NB4 (cell line): ENCODE measurements at regions not wholly inside any gene's neighbourhood (a gene's known extent, or its start where the extent isn't known, plus 50 kb on each side); places are given as distances from the start of the nearest gene placed in this dataset.
"Not testable (repeated sequence)": the region's sequence is repeated elsewhere in the genome, so short reads cannot be mapped to it uniquely, and the experiment has no call there.

Source experiments
- DNase-seq: peaks from one replicate; pipeline ENCODE4 v3.0.0; 2010; ENCODE audit warnings: low read depth
- H3K4me3 ChIP-seq: one replicate; pipeline ENCODE4 v1.5.1; 2011; ENCODE audit warnings: mild to moderate bottlenecking, low read depth, low read length, moderate library complexity
- CTCF ChIP-seq: IDR thresholded peaks from one replicate; pipeline ENCODE4 v1.5.1; 2012; ENCODE audit warnings: low read depth, low read length
- MAX ChIP-seq: IDR thresholded peaks from 2 replicates; pipeline ENCODE4 v1.6.1; 2011; ENCODE audit warnings: low read depth, low read length
- MYC ChIP-seq: IDR thresholded peaks from 2 replicates; pipeline ENCODE4 v1.6.1; 2011; ENCODE audit warnings: low read depth, low read length
- POLR2A ChIP-seq: IDR thresholded peaks from 2 replicates; pipeline ENCODE4 v1.6.1; 2011; ENCODE audit warnings: mild to moderate bottlenecking; ENCODE audit not compliant: insufficient read length; ENCODE audit errors: extremely low read depth

- H3K4me3 ChIP-seq, DNase-seq: not testable (repeated sequence)
Measured at GRCh38 chr1:95297906-95298305, 63.9 kb downstream of the RWDD3 start.

- no peak overlapping the region for H3K4me3 ChIP-seq
- TF ChIP-seq CTCF (no peak), MAX (no peak), MYC (no peak), POLR2A (no peak)
- no peak for DNase-seq
Measured at GRCh38 chr1:95301091-95301490, 67.1 kb downstream of the RWDD3 start.

GRCh38 chr1:95301614-95302013 lies 67.6 kb downstream of the RWDD3 start:
- DNase-seq: no peak
- TF ChIP-seq POLR2A (no peak), MAX (no peak), CTCF (no peak)
- H3K4me3 ChIP-seq: no peak overlapping the region

DNA sequence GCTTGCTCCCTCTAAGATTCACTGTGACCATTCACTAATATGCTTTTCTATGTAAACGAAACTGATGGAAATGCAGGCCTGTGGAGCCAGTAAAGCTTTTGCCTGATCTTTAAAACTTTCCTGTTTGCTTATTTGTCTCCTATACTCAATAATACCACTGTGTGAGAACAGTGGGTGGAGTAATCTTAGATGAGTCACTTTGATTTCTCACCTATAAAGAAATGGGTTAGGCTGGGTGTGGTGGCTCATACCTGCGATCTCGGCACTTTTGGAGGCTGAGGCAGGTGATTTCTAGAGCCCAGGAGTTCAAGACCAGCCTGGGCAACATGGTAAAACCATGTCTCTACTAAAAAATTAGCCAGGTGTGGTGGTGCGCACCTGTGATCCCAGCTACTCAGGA lies 70.8 kb downstream of the RWDD3 start:
- TF ChIP-seq POLR2A: no peak
- no peak for TF ChIP-seq MAX
- TF ChIP-seq MYC: no peak
- TF ChIP-seq CTCF: no peak
- H3K4me3 ChIP-seq: no peak overlapping the region
- DNase-seq: no peak

DNA sequence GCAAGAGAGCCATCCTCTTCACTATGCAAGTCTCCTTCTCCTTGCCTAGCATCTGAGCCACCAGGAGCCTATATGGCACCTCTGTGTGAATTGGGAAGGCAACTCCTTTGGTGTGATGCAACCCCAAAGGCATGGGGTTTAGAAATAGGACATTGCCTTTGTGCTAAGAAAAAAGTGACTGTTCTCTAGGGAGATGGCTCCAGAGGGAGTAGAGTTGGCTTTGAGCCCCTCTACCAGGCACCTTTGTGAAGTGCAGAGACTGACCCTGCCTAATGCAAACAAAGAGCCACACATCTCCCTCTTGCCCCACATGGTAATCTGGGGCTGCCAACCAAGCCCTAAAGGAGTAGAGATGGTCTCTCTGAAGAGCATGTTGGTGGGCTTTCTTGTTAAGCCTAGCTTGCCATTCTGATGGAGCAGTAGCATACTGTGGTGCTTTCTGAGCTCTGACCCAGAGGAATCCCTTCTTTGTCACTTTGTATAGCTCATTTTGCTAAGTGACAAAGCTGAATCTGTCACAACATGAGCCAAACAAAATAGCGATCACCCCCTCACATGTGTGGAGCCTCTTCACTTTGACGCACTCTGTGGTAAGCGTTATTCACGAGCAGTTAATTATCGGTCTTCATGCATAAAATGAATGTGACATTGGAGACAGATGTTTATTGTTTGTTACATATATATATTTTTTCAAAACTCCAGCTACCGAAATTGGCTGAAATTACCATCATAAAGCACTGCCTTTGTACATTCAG lies 74.4 kb downstream of the RWDD3 start:
- DNase-seq: peak; percentile 2
- TF ChIP-seq POLR2A (no peak), CTCF (no peak), MAX (no peak), MYC (no peak)
- H3K4me3 ChIP-seq: no peak overlapping the region

DNA sequence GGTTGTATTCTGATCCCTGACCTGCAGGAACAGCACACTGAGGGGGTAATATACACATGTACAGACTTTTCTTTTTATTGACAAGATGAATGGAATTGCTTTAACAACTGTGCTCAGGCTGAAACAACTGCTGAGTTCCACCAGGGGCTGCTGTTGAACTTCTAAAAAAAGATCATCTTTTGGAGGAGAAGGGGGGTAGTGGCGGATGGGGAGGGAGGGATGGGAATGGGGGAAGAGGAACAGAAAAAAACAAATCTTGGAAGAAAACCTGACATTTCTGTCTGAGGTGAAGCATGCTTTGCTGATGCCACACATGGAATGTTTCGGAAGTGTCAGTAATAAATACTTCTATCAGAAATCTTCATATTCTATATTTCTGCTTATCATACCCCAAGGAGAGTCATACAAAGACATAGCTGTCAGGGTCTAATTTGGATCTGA lies 75.0 kb downstream of the RWDD3 start:
- TF ChIP-seq MYC: no peak
- no peak for TF ChIP-seq MAX
- no peak for TF ChIP-seq POLR2A
- TF ChIP-seq CTCF: peak; percentile 43
- H3K4me3 ChIP-seq: no peak overlapping the region
- DNase-seq: peak; percentile 28
